ENCODE measurements at regions not wholly inside any gene's neighbourhood (a gene's known extent, or its start where the extent isn't known, plus 50 kb on each side); places are given as distances from the start of the nearest gene placed in this dataset.
"Not testable (repeated sequence)": the region's sequence is repeated elsewhere in the genome, so short reads cannot be mapped to it uniquely, and the experiment has no call there.

DNA sequence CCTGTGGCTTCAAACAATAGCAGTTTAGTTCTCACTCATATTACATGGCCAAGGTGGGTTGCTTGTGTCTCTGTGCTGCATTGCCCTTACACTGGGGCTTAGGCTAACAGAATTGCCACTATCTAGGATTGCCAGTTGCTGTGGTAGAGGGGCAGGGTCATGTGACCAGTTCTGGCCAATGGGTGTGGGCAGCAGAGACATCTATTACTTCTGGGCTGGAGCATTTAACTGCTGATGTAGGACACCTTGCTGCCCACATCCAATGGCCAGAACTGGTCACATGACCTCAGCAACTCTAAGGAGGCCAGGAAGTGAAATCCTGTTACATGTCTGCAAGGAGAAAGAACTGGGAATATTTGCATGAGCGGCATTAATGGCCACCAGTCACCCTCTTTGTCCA lies 199.3 kb downstream of the C9orf152 start:
- no peak for DNase-seq (ENCODE audit: extremely low spot score)
- TF ChIP-seq HDGF (IDR thresholded peaks at IDR 0.05; ENCODE audit: borderline replicate concordance): no peak
- no peak for TF ChIP-seq L3MBTL2 (conservative IDR thresholded peaks at IDR 0.05)
- no peak for TF ChIP-seq SUZ12 (IDR thresholded peaks at IDR 0.05)
- no peak for TF ChIP-seq ARNT (IDR thresholded peaks at IDR 0.05)
- TF ChIP-seq ELF4 (IDR thresholded peaks at IDR 0.05): no peak
- TF ChIP-seq, protein P1, sequence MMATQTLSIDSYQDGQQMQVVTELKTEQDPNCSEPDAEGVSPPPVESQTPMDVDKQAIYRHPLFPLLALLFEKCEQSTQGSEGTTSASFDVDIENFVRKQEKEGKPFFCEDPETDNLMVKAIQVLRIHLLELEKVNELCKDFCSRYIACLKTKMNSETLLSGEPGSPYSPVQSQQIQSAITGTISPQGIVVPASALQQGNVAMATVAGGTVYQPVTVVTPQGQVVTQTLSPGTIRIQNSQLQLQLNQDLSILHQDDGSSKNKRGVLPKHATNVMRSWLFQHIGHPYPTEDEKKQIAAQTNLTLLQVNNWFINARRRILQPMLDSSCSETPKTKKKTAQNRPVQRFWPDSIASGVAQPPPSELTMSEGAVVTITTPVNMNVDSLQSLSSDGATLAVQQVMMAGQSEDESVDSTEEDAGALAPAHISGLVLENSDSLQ (IDR thresholded peaks at IDR 0.05): no peak
- TF ChIP-seq NFRKB (IDR thresholded peaks at IDR 0.05): no peak
- TF ChIP-seq ZNF384 (IDR thresholded peaks at IDR 0.05): no peak
- no peak for TF ChIP-seq BHLHE40 (IDR thresholded peaks at IDR 0.05; ENCODE audit: borderline replicate concordance)
- TF ChIP-seq FOXA1 (IDR thresholded peaks at IDR 0.05): no peak
- CTCF ChIA-PET: no interaction called here
- POLR2A ChIA-PET: no interaction called here

DNA sequence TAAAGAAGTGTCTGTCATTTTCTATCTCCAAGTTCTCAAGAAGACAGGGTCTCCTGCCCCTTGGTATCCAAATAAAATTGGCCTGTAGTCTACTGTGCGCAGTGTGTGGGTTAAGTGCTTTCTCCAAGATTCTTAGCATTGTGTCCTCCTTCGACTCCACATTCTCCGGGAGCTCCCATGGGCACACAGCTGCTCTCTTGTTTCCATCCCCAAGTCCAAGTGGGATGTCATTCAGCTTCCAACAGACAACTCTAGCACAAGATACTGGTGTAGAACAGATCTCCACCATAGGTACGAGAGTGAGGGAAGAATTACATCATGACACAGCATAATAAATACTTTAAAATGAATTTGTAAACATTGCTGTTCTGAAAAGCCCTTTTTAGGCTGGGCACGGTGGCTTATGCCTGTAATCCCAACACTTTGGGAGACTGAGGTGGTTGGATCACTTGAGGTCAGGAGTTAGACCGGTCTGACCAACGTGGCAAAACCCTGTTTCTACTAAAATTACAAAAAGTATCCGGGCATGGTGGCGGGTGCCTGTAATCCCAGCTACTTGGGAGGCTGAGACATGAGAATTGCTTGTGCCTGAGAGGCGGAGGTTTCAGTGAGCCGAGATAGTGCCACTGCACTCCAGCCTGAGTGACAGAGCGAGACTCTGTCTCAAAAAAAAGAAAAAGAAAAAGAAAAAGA lies 196.2 kb downstream of the C9orf152 start:
- DNase-seq (ENCODE audit: extremely low spot score): no peak
- POLR2A ChIA-PET: no interaction called here
- CTCF ChIA-PET: no interaction called here
- no peak for TF ChIP-seq TARDBP (IDR thresholded peaks at IDR 0.05)
- TF ChIP-seq, protein P1 (IDR thresholded peaks at IDR 0.05): no peak
- no peak for TF ChIP-seq ELF4 (IDR thresholded peaks at IDR 0.05)
- no peak for TF ChIP-seq FOXK2 (IDR thresholded peaks at IDR 0.05)
- no peak for TF ChIP-seq FOXM1 (IDR thresholded peaks at IDR 0.05; ENCODE audit: borderline replicate concordance)
- TF ChIP-seq FOXA1 (IDR thresholded peaks at IDR 0.05): no peak
- no peak for TF ChIP-seq NFRKB (IDR thresholded peaks at IDR 0.05)
- TF ChIP-seq SP1 (IDR thresholded peaks at IDR 0.05): no peak
- no peak for TF ChIP-seq L3MBTL2 (conservative IDR thresholded peaks at IDR 0.05)
- no peak for TF ChIP-seq SUZ12 (IDR thresholded peaks at IDR 0.05)
- no peak for TF ChIP-seq HDGF (IDR thresholded peaks at IDR 0.05; ENCODE audit: borderline replicate concordance)
- TF ChIP-seq ZNF384 (IDR thresholded peaks at IDR 0.05): no peak
- no peak for TF ChIP-seq CTBP1 (IDR thresholded peaks at IDR 0.05; ENCODE audit: borderline replicate concordance)
- TF ChIP-seq ARNT (IDR thresholded peaks at IDR 0.05): no peak

DNA sequence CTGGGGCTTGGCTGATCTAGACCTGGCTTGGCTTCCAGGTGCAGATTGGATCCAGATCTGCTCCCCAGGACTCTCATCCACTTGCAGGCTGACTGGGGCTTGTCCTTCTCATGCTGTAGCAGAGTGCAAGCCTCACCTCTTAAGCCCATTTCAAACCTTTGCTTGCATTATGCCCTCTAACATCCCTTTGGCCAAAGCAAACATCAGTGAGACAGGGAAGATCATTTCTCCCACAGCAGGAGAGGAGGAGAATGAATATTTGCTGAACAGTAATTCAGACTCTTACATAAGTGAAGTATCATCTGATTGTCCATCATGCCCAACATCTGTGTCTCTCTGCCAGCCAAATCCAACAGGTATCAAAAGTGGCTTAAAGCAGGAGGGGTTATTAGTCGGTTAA lies 194.9 kb downstream of the C9orf152 start:
- CTCF ChIA-PET: no interaction called here
- POLR2A ChIA-PET: no interaction called here

DNA sequence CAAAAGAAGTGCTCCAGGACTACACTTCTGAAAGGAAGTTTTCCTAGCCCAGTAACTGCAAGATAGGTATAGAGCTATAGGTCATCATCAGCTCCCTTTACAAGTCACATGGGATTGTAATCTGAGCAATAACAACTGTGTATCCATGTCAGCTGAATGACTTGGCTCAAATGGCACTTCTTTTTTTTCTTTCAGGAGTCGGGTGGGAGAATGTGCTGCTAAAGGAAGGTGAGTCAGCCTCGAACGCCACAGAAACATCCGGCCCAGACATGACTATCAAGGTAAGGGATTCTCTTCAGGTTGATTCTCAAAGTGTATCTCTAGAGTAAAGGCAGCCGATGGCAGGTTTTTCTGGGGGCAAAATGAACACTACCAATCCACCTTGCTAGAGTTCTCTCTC lies 192.2 kb downstream of the C9orf152 start:
- ChIA-PET CTCF (no interaction called here), POLR2A (no interaction called here)
- no peak for DNase-seq (ENCODE audit: extremely low spot score)
- 0 out of 2 replicates have a peak, but pooled peaks have one; percentile 20 for TF ChIP-seq ZNF384 (IDR thresholded peaks at IDR 0.05)
- no peak for TF ChIP-seq ELF4 (IDR thresholded peaks at IDR 0.05)

More for the DNA sequence above, 194.9 kb downstream of the C9orf152 start:
- no peak for TF ChIP-seq BHLHE40 (IDR thresholded peaks at IDR 0.05; ENCODE audit: borderline replicate concordance)
- no peak for TF ChIP-seq L3MBTL2 (conservative IDR thresholded peaks at IDR 0.05)
- TF ChIP-seq SUZ12 (IDR thresholded peaks at IDR 0.05): no peak
- TF ChIP-seq FOXM1 (IDR thresholded peaks at IDR 0.05; ENCODE audit: borderline replicate concordance): no peak
- no peak for TF ChIP-seq LEF1 (IDR thresholded peaks at IDR 0.05; ENCODE audit: borderline replicate concordance)
- TF ChIP-seq SP1 (IDR thresholded peaks at IDR 0.05): no peak
- TF ChIP-seq FOXA1 (IDR thresholded peaks at IDR 0.05): no peak
- no peak for TF ChIP-seq FOXK2 (IDR thresholded peaks at IDR 0.05)
- TF ChIP-seq, protein P1 (IDR thresholded peaks at IDR 0.05): no peak
- no peak for TF ChIP-seq ARNT (IDR thresholded peaks at IDR 0.05)
- no peak for TF ChIP-seq CTBP1 (IDR thresholded peaks at IDR 0.05; ENCODE audit: borderline replicate concordance)
- TF ChIP-seq NFRKB (IDR thresholded peaks at IDR 0.05): no peak
- no peak for TF ChIP-seq ZNF384 (IDR thresholded peaks at IDR 0.05)
- TF ChIP-seq TARDBP (IDR thresholded peaks at IDR 0.05): no peak
- TF ChIP-seq ELF4 (IDR thresholded peaks at IDR 0.05): no peak
- no peak for TF ChIP-seq HDGF (IDR thresholded peaks at IDR 0.05; ENCODE audit: borderline replicate concordance)
- DNase-seq (ENCODE audit: extremely low spot score): no peak

DNA sequence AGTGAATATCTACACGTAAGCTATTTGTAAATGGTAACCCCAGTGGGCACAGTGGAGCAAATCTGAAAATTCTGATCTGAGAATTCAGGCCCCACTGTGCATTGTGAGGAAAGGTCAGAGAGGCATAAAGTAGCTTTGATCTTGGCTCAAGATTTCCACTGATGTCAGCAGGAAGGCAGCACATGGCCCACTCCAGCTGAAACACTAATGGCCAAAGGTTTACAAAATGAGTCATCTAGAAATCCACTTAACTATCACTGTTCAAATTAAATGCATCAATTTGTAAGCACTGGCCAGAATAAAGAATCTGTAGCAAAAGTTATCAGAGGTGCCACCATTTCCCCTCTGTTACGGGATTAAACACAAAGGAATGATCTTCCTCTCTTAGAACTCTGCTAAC lies 191.6 kb downstream of the C9orf152 start:
- TF ChIP-seq ARNT (IDR thresholded peaks at IDR 0.05) (no peak), FOXK2 (IDR thresholded peaks at IDR 0.05) (no peak), HDGF (IDR thresholded peaks at IDR 0.05; ENCODE audit: borderline replicate concordance) (no peak), NFRKB (IDR thresholded peaks at IDR 0.05) (no peak), SUZ12 (IDR thresholded peaks at IDR 0.05) (no peak), FOXA1 (IDR thresholded peaks at IDR 0.05) (no peak), CTBP1 (IDR thresholded peaks at IDR 0.05; ENCODE audit: borderline replicate concordance) (no peak), ELF4 (IDR thresholded peaks at IDR 0.05) (no peak), ZNF384 (IDR thresholded peaks at IDR 0.05) (no peak), BHLHE40 (IDR thresholded peaks at IDR 0.05; ENCODE audit: borderline replicate concordance) (no peak), LEF1 (IDR thresholded peaks at IDR 0.05; ENCODE audit: borderline replicate concordance) (no peak), L3MBTL2 (conservative IDR thresholded peaks at IDR 0.05) (no peak), FOXM1 (IDR thresholded peaks at IDR 0.05; ENCODE audit: borderline replicate concordance) (no peak), SP1 (IDR thresholded peaks at IDR 0.05) (no peak), TARDBP (IDR thresholded peaks at IDR 0.05) (no peak)
- TF ChIP-seq, protein P1 (IDR thresholded peaks at IDR 0.05): no peak
- ChIA-PET POLR2A (no interaction called here), CTCF (no interaction called here)
- DNase-seq (ENCODE audit: extremely low spot score): no peak

DNA sequence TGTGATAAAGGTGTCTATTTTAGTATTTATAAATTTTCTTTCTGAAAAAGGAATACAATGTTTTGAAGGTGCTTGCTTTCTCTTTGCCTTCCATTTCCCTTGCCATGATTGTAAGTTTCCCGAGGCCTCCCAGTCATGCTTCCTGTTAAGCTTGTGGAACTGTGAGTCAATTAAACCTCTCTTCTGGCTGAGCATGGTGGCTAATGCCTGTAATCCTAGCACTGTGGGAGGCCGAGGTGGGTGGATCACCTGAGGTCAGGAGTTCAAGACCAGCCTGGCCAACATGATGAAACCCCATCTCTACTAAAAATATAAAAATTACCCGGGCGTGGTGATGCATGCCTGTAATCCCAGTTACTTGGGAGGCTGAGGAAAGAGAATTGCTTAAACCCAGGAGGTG lies 187.7 kb downstream of the C9orf152 start:
- CTCF ChIA-PET; DNase-seq (ENCODE audit: extremely low spot score); POLR2A ChIA-PET: not testable (repeated sequence)
